GM23338 (cell line): ENCODE measurements at regions not wholly inside any gene's neighbourhood (a gene's known extent, or its start where the extent isn't known, plus 50 kb on each side); places are given as distances from the start of the nearest gene placed in this dataset.

Source experiments
- ATAC-seq: fragments of 200-7000 bp; cut with Tn5 transposase; 3 replicates; pipeline ENCODE4 v1.9.1; 2020
- DNase-seq: peaks from one replicate; pipeline ENCODE4 v3.0.0-alpha.2; 2015; ENCODE audit warnings: low spot score
- H2AFZ ChIP-seq: fragments of 200-600 bp; sonication (generic); 2 replicates; pipeline ENCODE4 v1.8.0; 2016; ENCODE audit warnings: antibody characterized with exemption, mild to moderate bottlenecking, moderate library complexity
- H3F3A ChIP-seq: fragments of 200-600 bp; sonication (generic); replicated peaks from 2 replicates; pipeline ENCODE4 v1.8.0; 2017; ENCODE audit warnings: antibody characterized with exemption, mixed run types, low read depth
- H3K27ac ChIP-seq: fragments of 200-600 bp; sonication (generic); 2 replicates; pipeline ENCODE4 v1.6.1; 2016; ENCODE audit warnings: low read depth
- H3K27me3 ChIP-seq: fragments of 200-600 bp; sonication (generic); 2 replicates; pipeline ENCODE4 v1.8.0; 2016; ENCODE audit warnings: mild to moderate bottlenecking, mixed run types, moderate library complexity; ENCODE audit not compliant: insufficient read depth
- H3K36me3 ChIP-seq: fragments of 200-600 bp; sonication (generic); 2 replicates; pipeline ENCODE4 v1.8.0; 2016; ENCODE audit warnings: mild to moderate bottlenecking; ENCODE audit not compliant: insufficient read depth
- H3K4me1 ChIP-seq: fragments of 200-600 bp; sonication (generic); 2 replicates; pipeline ENCODE4 v1.8.0; 2016; ENCODE audit warnings: mild to moderate bottlenecking, moderate library complexity; ENCODE audit not compliant: insufficient read depth
- H3K4me2 ChIP-seq: fragments of 200-600 bp; sonication (generic); 2 replicates; pipeline ENCODE4 v1.7.1; 2017; ENCODE audit warnings: mixed run types
- H3K4me3 ChIP-seq: fragments of 200-600 bp; sonication (generic); 2 replicates; pipeline ENCODE4 v1.6.1; 2016; ENCODE audit warnings: mixed run types
- H3K79me2 ChIP-seq: fragments of 200-600 bp; sonication (generic); replicated peaks from 2 replicates; pipeline ENCODE4 v1.8.0; 2017; ENCODE audit warnings: mild to moderate bottlenecking; ENCODE audit not compliant: insufficient read depth
- H3K9me2 ChIP-seq: fragments of 200-600 bp; sonication (generic); 2 replicates; pipeline ENCODE4 v1.8.0; 2017; ENCODE audit not compliant: insufficient read depth
- H4K20me1 ChIP-seq: fragments of 200-600 bp; sonication (generic); replicated peaks from 2 replicates; pipeline ENCODE4 v1.8.0; 2017; ENCODE audit warnings: mild to moderate bottlenecking; ENCODE audit not compliant: insufficient read depth
- H3K27ac Mint-ChIP-seq: 2 replicates; pipeline ENCODE4 v1.8.0; 2020; ENCODE audit warnings: inconsistent platforms, mild to moderate bottlenecking, moderate library complexity, mixed read lengths
- H3K27me3 Mint-ChIP-seq: 3 replicates; pipeline ENCODE4 v1.8.0; 2022; ENCODE audit warnings: low read depth, mild to moderate bottlenecking, moderate library complexity, mixed read lengths, inconsistent platforms; ENCODE audit not compliant: insufficient read depth, poor library complexity
- H3K36me3 Mint-ChIP-seq: 3 replicates; pipeline ENCODE4 v1.8.0; 2021; ENCODE audit warnings: low read depth, mild to moderate bottlenecking, inconsistent platforms, moderate library complexity, mixed read lengths
- H3K4me1 Mint-ChIP-seq: 3 replicates; pipeline ENCODE4 v1.8.0; 2020; ENCODE audit warnings: mild to moderate bottlenecking, inconsistent platforms, mixed read lengths
- H3K4me3 Mint-ChIP-seq: 3 replicates; pipeline ENCODE4 v1.8.0; 2021; ENCODE audit warnings: moderate library complexity, mild to moderate bottlenecking, inconsistent platforms, mixed read lengths
- H3K9me3 Mint-ChIP-seq: 3 replicates; pipeline ENCODE4 v1.8.0; 2020; ENCODE audit warnings: moderate library complexity, mild to moderate bottlenecking, inconsistent platforms, mixed read lengths
- CTCF ChIP-seq, 2 experiments: fragments of 200-600 bp in 1 of 2; sonication (generic) in 1 of 2; conservative IDR thresholded peaks; 2 replicates each; pipeline versions ENCODE4 v1.5.1 to v1.6.1; 2016 to 2017; ENCODE audit warnings: antibody characterized with exemption in 2 of 2, low read depth in 2 of 2, mild to moderate bottlenecking in 2 of 2, moderate library complexity in 1 of 2
- EZH2phosphoT487 ChIP-seq: fragments of 200-600 bp; sonication (generic); IDR thresholded peaks from one replicate; pipeline ENCODE4 v1.8.1; 2018; ENCODE audit warnings: antibody characterized with exemption; ENCODE audit not compliant: unreplicated experiment
- JUNB ChIP-seq: IDR thresholded peaks from one replicate; pipeline ENCODE4 v1.6.1; 2016; ENCODE audit warnings: antibody characterized with exemption; ENCODE audit not compliant: unreplicated experiment
- NANOG ChIP-seq: IDR thresholded peaks from 2 replicates; pipeline ENCODE4 v1.6.1; 2016; ENCODE audit warnings: antibody characterized with exemption, borderline replicate concordance
- POLR2AphosphoS5 ChIP-seq: IDR thresholded peaks from 2 replicates; pipeline ENCODE4 v1.6.1; 2016; ENCODE audit warnings: antibody characterized with exemption, low read depth
- ZNF114 ChIP-seq: fragments of 250-450 bp; sonication (Bioruptor Pico); IDR thresholded peaks from 2 replicates; pipeline ENCODE4 v1.5.0; 2020; ENCODE audit warnings: mild to moderate bottlenecking, moderate library complexity
- ZNF331 ChIP-seq: fragments of 250-450 bp; sonication (Bioruptor Pico); IDR thresholded peaks from 2 replicates; pipeline ENCODE4 v1.5.0; 2020; ENCODE audit warnings: low read depth, mild to moderate bottlenecking, moderate library complexity
- ZNF462 ChIP-seq: fragments of 250-450 bp; sonication (Bioruptor Pico); IDR thresholded peaks from 2 replicates; pipeline ENCODE4 v1.5.0; 2020; ENCODE audit warnings: mild to moderate bottlenecking, moderate library complexity
- TF ChIP-seq, protein P1 (sequence below): IDR thresholded peaks from one replicate; pipeline ENCODE4 v1.6.1; 2018; ENCODE audit warnings: antibody characterized with exemption; ENCODE audit not compliant: unreplicated experiment
- TF ChIP-seq, protein P2 (sequence below): IDR thresholded peaks from 2 replicates; pipeline ENCODE4 v1.6.1; 2016; ENCODE audit warnings: antibody characterized with exemption

DNA sequence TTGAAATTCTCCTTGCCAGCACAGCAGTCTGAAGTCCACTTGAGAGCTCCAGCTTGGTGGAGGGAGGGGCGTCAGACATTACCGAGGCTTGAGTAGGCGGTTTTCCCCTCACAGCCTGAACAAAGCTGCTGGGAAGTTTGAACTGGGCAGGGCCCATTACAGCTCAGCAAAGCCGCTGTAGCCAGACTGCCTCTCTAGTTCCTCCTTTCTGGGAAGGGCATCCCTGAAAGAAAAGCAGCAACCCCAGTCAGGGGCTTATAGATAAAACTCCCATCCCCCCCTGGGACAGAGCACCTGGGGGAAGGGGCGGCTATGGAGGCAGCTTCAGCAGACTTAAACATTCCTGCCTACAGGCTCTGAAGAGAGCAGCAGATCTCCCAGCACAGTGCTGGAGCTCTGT lies 325.3 kb downstream of the GJA1 start:
- H4K20me1 ChIP-seq: no peaks in the 10 kb centered on the region
- no peaks in the 10 kb centered on the region for H3K27me3 ChIP-seq
- H3K9me2 ChIP-seq: no peaks in the 10 kb centered on the region
- no peak overlapping the region for H3K4me3 ChIP-seq
- no peaks in the 10 kb centered on the region for H3K4me1 ChIP-seq
- no peaks in the 10 kb centered on the region for H3K79me2 ChIP-seq
- DNase-seq (peak; percentile 33), ATAC-seq (no peak; the same call in 2 of the 3 replicates)
- Mint-ChIP-seq H3K4me3 (no peak overlapping the region), H3K27me3 (no peaks in the 10 kb centered on the region), H3K9me3 (no peaks in the 10 kb centered on the region), H3K27ac (no peak overlapping the region), H3K36me3 (no peaks in the 10 kb centered on the region), H3K4me1 (no peaks in the 10 kb centered on the region)
- TF ChIP-seq, protein P1, sequence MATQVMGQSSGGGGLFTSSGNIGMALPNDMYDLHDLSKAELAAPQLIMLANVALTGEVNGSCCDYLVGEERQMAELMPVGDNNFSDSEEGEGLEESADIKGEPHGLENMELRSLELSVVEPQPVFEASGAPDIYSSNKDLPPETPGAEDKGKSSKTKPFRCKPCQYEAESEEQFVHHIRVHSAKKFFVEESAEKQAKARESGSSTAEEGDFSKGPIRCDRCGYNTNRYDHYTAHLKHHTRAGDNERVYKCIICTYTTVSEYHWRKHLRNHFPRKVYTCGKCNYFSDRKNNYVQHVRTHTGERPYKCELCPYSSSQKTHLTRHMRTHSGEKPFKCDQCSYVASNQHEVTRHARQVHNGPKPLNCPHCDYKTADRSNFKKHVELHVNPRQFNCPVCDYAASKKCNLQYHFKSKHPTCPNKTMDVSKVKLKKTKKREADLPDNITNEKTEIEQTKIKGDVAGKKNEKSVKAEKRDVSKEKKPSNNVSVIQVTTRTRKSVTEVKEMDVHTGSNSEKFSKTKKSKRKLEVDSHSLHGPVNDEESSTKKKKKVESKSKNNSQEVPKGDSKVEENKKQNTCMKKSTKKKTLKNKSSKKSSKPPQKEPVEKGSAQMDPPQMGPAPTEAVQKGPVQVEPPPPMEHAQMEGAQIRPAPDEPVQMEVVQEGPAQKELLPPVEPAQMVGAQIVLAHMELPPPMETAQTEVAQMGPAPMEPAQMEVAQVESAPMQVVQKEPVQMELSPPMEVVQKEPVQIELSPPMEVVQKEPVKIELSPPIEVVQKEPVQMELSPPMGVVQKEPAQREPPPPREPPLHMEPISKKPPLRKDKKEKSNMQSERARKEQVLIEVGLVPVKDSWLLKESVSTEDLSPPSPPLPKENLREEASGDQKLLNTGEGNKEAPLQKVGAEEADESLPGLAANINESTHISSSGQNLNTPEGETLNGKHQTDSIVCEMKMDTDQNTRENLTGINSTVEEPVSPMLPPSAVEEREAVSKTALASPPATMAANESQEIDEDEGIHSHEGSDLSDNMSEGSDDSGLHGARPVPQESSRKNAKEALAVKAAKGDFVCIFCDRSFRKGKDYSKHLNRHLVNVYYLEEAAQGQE: no peak
- no peak for TF ChIP-seq EZH2phosphoT487
- no peaks in the 10 kb centered on the region for H3F3A ChIP-seq
- H2AFZ ChIP-seq: no peak overlapping the region; the same call in 1 of the 2 replicates
- no peak overlapping the region for H3K4me2 ChIP-seq
- H3K27ac ChIP-seq: no peak overlapping the region
- H3K36me3 ChIP-seq: no peaks in the 10 kb centered on the region

- Mint-ChIP-seq H3K27ac (no peak overlapping the region), H3K4me3 (no peak overlapping the region), H3K4me1 (no peaks in the 10 kb centered on the region), H3K36me3 (no peaks in the 10 kb centered on the region), H3K9me3 (no peaks in the 10 kb centered on the region), H3K27me3 (peaks cover 2% of the 10 kb centered on the region)
- Histone ChIP-seq H4K20me1 (no peaks in the 10 kb centered on the region), H3K79me2 (no peaks in the 10 kb centered on the region), H3K4me3 (no peak overlapping the region), H3F3A (no peaks in the 10 kb centered on the region), H3K27me3 (no peaks in the 10 kb centered on the region), H3K27ac (no peak overlapping the region), H3K4me1 (no peaks in the 10 kb centered on the region), H3K4me2 (no peak overlapping the region), H3K9me2 (no peaks in the 10 kb centered on the region; the same call in 1 of the 2 replicates), H2AFZ (no peak overlapping the region), H3K36me3 (no peaks in the 10 kb centered on the region)
- DNase-seq (no peak), ATAC-seq (no peak)
- TF ChIP-seq POLR2AphosphoS5: no peak
- TF ChIP-seq JUNB: no peak
- TF ChIP-seq, protein P2, sequence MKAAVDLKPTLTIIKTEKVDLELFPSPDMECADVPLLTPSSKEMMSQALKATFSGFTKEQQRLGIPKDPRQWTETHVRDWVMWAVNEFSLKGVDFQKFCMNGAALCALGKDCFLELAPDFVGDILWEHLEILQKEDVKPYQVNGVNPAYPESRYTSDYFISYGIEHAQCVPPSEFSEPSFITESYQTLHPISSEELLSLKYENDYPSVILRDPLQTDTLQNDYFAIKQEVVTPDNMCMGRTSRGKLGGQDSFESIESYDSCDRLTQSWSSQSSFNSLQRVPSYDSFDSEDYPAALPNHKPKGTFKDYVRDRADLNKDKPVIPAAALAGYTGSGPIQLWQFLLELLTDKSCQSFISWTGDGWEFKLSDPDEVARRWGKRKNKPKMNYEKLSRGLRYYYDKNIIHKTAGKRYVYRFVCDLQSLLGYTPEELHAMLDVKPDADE: no peak
- no peak for TF ChIP-seq ZNF331
- TF ChIP-seq NANOG: no peak
- TF ChIP-seq CTCF (conservative IDR thresholded peaks at IDR 0.05; ENCODE audit: low read depth in 2 of 2): no peak
- TF ChIP-seq ZNF462 (CRISPR knock-in tag): no peak
- no peak for TF ChIP-seq EZH2phosphoT487
- no peak for TF ChIP-seq ZNF114 (CRISPR knock-in tag)
Observed at GRCh38 chr6:121764493-121764892, 329.0 kb downstream of the GJA1 start.
